ENCODE measurements at regions not wholly inside any gene's neighbourhood (a gene's known extent, or its start where the extent isn't known, plus 50 kb on each side); places are given as distances from the start of the nearest gene placed in this dataset.

- TF ChIP-seq CTCF (conservative IDR thresholded peaks at IDR 0.05) (no peak), EZH2 (IDR thresholded peaks at IDR 0.05; ENCODE audit: low read depth) (no peak)
Measured at GRCh38 chr13:109390391-109390790, 396.0 kb downstream of the IRS2 start.
